ENCODE measurements at regions not wholly inside any gene's neighbourhood (a gene's known extent, or its start where the extent isn't known, plus 50 kb on each side); places are given as distances from the start of the nearest gene placed in this dataset.

DNA sequence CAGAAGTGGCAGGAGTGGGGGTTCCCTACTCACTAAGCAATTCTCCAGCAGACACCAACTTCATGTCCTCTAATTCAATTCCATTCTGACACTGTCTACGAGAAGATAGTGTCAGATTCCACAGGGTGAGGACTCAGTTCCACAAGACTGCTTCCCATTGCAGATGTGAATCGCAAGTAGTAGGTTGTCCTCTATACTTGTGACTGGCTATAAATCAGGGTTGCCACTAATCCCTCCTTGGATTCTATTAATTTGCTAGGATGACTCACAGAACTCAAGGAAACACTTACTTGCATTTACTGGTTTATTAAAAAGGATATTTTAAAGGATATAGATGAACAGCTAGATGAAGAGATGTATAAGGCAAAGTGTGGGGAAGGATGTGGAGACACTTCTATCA lies 184.1 kb upstream of the ACVR2A start:
- TF ChIP-seq ZNF121 (tag by site-specific recombination; IDR thresholded peaks at IDR 0.05) (no peak), TCF7L2 (IDR thresholded peaks at IDR 0.05; ENCODE audit: borderline replicate concordance, low read depth, low read length) (no peak), ZNF311 (tag by site-specific recombination; IDR thresholded peaks at IDR 0.05; ENCODE audit: borderline replicate concordance) (no peak), ZNF274 (IDR thresholded peaks at IDR 0.05; ENCODE audit: low read length) (no peak), ZNF274 (tag by site-specific recombination; IDR thresholded peaks at IDR 0.05; ENCODE audit: borderline replicate concordance) (no peak), ZNF530 (tag by site-specific recombination; IDR thresholded peaks at IDR 0.05; ENCODE audit: low read depth) (no peak), ZSCAN30 (tag by site-specific recombination; IDR thresholded peaks at IDR 0.05) (no peak), ZNF664 (tag by site-specific recombination; IDR thresholded peaks at IDR 0.05) (no peak), ZBTB1 (tag by site-specific recombination; IDR thresholded peaks at IDR 0.05) (no peak), ZNF341 (tag by site-specific recombination; IDR thresholded peaks at IDR 0.05; ENCODE audit: low read depth) (no peak), BCL11A (tag by site-specific recombination; IDR thresholded peaks at IDR 0.05; ENCODE audit: low read depth) (no peak), ZNF292 (tag by site-specific recombination; IDR thresholded peaks at IDR 0.05; ENCODE audit: borderline replicate concordance, low read depth) (no peak), MZF1 (tag by site-specific recombination; IDR thresholded peaks at IDR 0.05; ENCODE audit: borderline replicate concordance) (no peak)
- TF ChIP-seq, protein P1, sequence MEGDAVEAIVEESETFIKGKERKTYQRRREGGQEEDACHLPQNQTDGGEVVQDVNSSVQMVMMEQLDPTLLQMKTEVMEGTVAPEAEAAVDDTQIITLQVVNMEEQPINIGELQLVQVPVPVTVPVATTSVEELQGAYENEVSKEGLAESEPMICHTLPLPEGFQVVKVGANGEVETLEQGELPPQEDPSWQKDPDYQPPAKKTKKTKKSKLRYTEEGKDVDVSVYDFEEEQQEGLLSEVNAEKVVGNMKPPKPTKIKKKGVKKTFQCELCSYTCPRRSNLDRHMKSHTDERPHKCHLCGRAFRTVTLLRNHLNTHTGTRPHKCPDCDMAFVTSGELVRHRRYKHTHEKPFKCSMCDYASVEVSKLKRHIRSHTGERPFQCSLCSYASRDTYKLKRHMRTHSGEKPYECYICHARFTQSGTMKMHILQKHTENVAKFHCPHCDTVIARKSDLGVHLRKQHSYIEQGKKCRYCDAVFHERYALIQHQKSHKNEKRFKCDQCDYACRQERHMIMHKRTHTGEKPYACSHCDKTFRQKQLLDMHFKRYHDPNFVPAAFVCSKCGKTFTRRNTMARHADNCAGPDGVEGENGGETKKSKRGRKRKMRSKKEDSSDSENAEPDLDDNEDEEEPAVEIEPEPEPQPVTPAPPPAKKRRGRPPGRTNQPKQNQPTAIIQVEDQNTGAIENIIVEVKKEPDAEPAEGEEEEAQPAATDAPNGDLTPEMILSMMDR (tag by site-specific recombination; IDR thresholded peaks at IDR 0.05), result no peak
- TF ChIP-seq, protein P2, sequence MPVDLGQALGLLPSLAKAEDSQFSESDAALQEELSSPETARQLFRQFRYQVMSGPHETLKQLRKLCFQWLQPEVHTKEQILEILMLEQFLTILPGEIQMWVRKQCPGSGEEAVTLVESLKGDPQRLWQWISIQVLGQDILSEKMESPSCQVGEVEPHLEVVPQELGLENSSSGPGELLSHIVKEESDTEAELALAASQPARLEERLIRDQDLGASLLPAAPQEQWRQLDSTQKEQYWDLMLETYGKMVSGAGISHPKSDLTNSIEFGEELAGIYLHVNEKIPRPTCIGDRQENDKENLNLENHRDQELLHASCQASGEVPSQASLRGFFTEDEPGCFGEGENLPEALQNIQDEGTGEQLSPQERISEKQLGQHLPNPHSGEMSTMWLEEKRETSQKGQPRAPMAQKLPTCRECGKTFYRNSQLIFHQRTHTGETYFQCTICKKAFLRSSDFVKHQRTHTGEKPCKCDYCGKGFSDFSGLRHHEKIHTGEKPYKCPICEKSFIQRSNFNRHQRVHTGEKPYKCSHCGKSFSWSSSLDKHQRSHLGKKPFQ (tag by site-specific recombination; IDR thresholded peaks at IDR 0.05), result no peak

Measured in HEK293 (cell line).